ENCODE measurements at regions not wholly inside any gene's neighbourhood (a gene's known extent, or its start where the extent isn't known, plus 50 kb on each side); places are given as distances from the start of the nearest gene placed in this dataset.
A peak's percentile ranks its signal among the peaks of the same experiment; 100 is the strongest.

DNA sequence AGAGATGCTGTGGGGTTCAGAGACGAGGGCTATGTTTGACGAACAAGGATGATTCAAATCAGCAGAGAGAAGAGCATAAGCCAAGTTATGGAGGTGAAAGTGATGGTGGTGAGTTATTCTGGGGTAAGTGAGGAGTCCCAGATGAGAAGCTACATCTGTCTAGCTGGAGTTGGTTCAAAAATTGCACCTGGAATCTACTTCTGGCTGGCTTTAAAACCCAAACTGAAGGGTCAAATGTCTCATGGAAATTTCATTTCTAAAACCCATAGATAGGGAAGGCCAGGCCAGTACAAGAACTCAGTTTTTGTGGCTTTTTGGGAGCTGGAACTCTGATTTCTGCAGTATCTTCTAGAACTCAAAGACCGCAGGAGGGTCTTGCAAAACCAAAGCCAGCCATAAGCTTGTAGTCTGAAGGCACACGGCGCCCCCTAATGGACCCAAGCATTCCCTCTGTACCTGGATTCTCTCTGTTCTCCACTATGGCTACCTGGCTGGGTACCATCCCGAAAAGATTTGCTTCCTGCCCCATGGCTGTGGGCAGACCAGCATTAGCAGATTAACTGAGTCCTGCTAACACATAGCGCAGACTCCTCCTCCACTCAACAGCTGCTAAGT lies 229.1 kb upstream of the SLC14A2 start:
- no peak for TF ChIP-seq TCF12 (IDR thresholded peaks at IDR 0.05; ENCODE audit: low read depth, low read length)
- TF ChIP-seq, protein P1, sequence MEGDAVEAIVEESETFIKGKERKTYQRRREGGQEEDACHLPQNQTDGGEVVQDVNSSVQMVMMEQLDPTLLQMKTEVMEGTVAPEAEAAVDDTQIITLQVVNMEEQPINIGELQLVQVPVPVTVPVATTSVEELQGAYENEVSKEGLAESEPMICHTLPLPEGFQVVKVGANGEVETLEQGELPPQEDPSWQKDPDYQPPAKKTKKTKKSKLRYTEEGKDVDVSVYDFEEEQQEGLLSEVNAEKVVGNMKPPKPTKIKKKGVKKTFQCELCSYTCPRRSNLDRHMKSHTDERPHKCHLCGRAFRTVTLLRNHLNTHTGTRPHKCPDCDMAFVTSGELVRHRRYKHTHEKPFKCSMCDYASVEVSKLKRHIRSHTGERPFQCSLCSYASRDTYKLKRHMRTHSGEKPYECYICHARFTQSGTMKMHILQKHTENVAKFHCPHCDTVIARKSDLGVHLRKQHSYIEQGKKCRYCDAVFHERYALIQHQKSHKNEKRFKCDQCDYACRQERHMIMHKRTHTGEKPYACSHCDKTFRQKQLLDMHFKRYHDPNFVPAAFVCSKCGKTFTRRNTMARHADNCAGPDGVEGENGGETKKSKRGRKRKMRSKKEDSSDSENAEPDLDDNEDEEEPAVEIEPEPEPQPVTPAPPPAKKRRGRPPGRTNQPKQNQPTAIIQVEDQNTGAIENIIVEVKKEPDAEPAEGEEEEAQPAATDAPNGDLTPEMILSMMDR (IDR thresholded peaks at IDR 0.05 in 2 of 3, conservative IDR thresholded peaks at IDR 0.05 in 1 of 3; ENCODE audit: control insufficient read depth in 2 of 3, extremely low read depth in 1 of 3, insufficient read depth in 1 of 3, low read depth in 3 of 3, low read length in 3 of 3): peak; percentile 40 to 53 (median 41); a peak in 4 of 6 replicates
- TF ChIP-seq SREBF2 (IDR thresholded peaks at IDR 0.05; ENCODE audit: low read length): no peak
- no peak for TF ChIP-seq POLR2A (IDR thresholded peaks at IDR 0.05; ENCODE audit: low read depth, low read length)
- TF ChIP-seq, protein P2, sequence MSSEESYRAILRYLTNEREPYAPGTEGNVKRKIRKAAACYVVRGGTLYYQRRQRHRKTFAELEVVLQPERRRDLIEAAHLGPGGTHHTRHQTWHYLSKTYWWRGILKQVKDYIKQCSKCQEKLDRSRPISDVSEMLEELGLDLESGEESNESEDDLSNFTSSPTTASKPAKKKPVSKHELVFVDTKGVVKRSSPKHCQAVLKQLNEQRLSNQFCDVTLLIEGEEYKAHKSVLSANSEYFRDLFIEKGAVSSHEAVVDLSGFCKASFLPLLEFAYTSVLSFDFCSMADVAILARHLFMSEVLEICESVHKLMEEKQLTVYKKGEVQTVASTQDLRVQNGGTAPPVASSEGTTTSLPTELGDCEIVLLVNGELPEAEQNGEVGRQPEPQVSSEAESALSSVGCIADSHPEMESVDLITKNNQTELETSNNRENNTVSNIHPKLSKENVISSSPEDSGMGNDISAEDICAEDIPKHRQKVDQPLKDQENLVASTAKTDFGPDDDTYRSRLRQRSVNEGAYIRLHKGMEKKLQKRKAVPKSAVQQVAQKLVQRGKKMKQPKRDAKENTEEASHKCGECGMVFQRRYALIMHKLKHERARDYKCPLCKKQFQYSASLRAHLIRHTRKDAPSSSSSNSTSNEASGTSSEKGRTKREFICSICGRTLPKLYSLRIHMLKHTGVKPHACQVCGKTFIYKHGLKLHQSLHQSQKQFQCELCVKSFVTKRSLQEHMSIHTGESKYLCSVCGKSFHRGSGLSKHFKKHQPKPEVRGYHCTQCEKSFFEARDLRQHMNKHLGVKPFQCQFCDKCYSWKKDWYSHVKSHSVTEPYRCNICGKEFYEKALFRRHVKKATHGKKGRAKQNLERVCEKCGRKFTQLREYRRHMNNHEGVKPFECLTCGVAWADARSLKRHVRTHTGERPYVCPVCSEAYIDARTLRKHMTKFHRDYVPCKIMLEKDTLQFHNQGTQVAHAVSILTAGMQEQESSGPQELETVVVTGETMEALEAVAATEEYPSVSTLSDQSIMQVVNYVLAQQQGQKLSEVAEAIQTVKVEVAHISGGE (CRISPR knock-in tag; IDR thresholded peaks at IDR 0.05): no peak
- TF ChIP-seq SUPT20H (IDR thresholded peaks at IDR 0.05; ENCODE audit: borderline replicate concordance, control insufficient read depth, low read depth, low read length): no peak
- TF ChIP-seq, protein P3, sequence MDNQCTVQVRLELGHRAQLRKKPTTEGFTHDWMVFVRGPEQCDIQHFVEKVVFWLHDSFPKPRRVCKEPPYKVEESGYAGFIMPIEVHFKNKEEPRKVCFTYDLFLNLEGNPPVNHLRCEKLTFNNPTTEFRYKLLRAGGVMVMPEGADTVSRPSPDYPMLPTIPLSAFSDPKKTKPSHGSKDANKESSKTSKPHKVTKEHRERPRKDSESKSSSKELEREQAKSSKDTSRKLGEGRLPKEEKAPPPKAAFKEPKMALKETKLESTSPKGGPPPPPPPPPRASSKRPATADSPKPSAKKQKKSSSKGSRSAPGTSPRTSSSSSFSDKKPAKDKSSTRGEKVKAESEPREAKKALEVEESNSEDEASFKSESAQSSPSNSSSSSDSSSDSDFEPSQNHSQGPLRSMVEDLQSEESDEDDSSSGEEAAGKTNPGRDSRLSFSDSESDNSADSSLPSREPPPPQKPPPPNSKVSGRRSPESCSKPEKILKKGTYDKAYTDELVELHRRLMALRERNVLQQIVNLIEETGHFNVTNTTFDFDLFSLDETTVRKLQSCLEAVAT (IDR thresholded peaks at IDR 0.05): no peak
- TF ChIP-seq CREB1 (IDR thresholded peaks at IDR 0.05; ENCODE audit: low read depth): no peak
- TF ChIP-seq ZNF217 (IDR thresholded peaks at IDR 0.05): no peak
- TF ChIP-seq SRF (IDR thresholded peaks at IDR 0.05; ENCODE audit: low read depth in 2 of 2, low read length in 2 of 2): no peak
- TF ChIP-seq SP1 (IDR thresholded peaks at IDR 0.05; ENCODE audit: low read depth, low read length): no peak

Measured in GM12878 (cell line).